ENCODE measurements at regions not wholly inside any gene's neighbourhood (a gene's known extent, or its start where the extent isn't known, plus 50 kb on each side); places are given as distances from the start of the nearest gene placed in this dataset.

- Histone ChIP-seq H3K4me2 (no peak overlapping the region), H3K36me3 (replicated peaks in 1 of 2; ENCODE audit: control insufficient read depth in 1 of 2, insufficient read depth in 2 of 2, low read length in 1 of 2) (no peaks in the 10 kb centered on the region), H4K20me1 (ENCODE audit: insufficient read depth) (no peaks in the 10 kb centered on the region), H3K9ac (no peak overlapping the region), H3K27me3 (ENCODE audit: insufficient read depth) (no peaks in the 10 kb centered on the region), H3K9me3 (no peaks in the 10 kb centered on the region), H3K4me3 (ENCODE audit: low read depth in 2 of 2, low read length in 1 of 2) (no peak overlapping the region), H3K27ac (ENCODE audit: low read depth in 2 of 2, low read length in 1 of 2) (no peak overlapping the region), H3F3A (replicated peaks; ENCODE audit: insufficient read depth) (no peaks in the 10 kb centered on the region), H3K4me1 (ENCODE audit: control insufficient read depth in 1 of 2, insufficient read depth in 2 of 2, low read depth in 1 of 2, low read length in 1 of 2) (no peaks in the 10 kb centered on the region), H2AFZ (ENCODE audit: low read depth) (no peak overlapping the region), H3K79me2 (ENCODE audit: insufficient read depth) (no peaks in the 10 kb centered on the region), H3K9me2 (no peaks in the 10 kb centered on the region)
- ChIA-PET POLR2A (no interaction called here), CTCF (no interaction called here)
- TF ChIP-seq PBX3 (IDR thresholded peaks at IDR 0.05) = no peak
- 20% methylated on average over 2 of the region's 3 CpGs for WGBS (ENCODE audit: low lambda C conversion rate)
- DNase-seq = no peak
Observed at GRCh38 chr2:94767336-94767735, 103.9 kb upstream of the TEKT4 start.

GRCh38 chr2:94769733-94770132, 101.5 kb upstream of the TEKT4 start:
- Histone ChIP-seq H3K9me2 (no peaks in the 10 kb centered on the region), H2AFZ (ENCODE audit: low read depth) (no peak overlapping the region), H4K20me1 (ENCODE audit: insufficient read depth) (no peaks in the 10 kb centered on the region), H3K4me1 (ENCODE audit: control insufficient read depth in 1 of 2, insufficient read depth in 2 of 2, low read depth in 1 of 2, low read length in 1 of 2) (no peaks in the 10 kb centered on the region), H3K27ac (ENCODE audit: low read depth in 2 of 2, low read length in 1 of 2) (no peak overlapping the region), H3K27me3 (ENCODE audit: insufficient read depth) (no peaks in the 10 kb centered on the region), H3K4me2 (no peak overlapping the region), H3K4me3 (ENCODE audit: low read depth in 2 of 2, low read length in 1 of 2) (no peak overlapping the region), H3K9ac (no peak overlapping the region), H3K36me3 (replicated peaks in 1 of 2; ENCODE audit: control insufficient read depth in 1 of 2, insufficient read depth in 2 of 2, low read length in 1 of 2) (no peaks in the 10 kb centered on the region), H3K79me2 (ENCODE audit: insufficient read depth) (no peaks in the 10 kb centered on the region), H3F3A (replicated peaks; ENCODE audit: insufficient read depth) (no peaks in the 10 kb centered on the region), H3K9me3 (no peaks in the 10 kb centered on the region)
- ChIA-PET CTCF (no interaction called here), POLR2A (no interaction called here)
- TF ChIP-seq IRF3 (IDR thresholded peaks at IDR 0.05; ENCODE audit: low read depth, low read length) (no peak), GATA2 (CRISPR knock-in tag; IDR thresholded peaks at IDR 0.05) (no peak), NRF1 (IDR thresholded peaks at IDR 0.05; ENCODE audit: low read depth, low read length) (no peak), YY1 (IDR thresholded peaks at IDR 0.05; ENCODE audit: low read depth) (no peak), MEF2A (IDR thresholded peaks at IDR 0.05; ENCODE audit: borderline replicate concordance, low read depth) (no peak), TCF12 (IDR thresholded peaks at IDR 0.05) (no peak)
- no peak for DNase-seq
- 0% methylated on average over 3 of the region's 3 CpGs for WGBS (ENCODE audit: low lambda C conversion rate)

- Histone ChIP-seq H3K27me3 (ENCODE audit: insufficient read depth) (no peaks in the 10 kb centered on the region), H3K9me2 (no peaks in the 10 kb centered on the region), H3K79me2 (ENCODE audit: insufficient read depth) (no peaks in the 10 kb centered on the region), H3K36me3 (replicated peaks in 1 of 2; ENCODE audit: control insufficient read depth in 1 of 2, insufficient read depth in 2 of 2, low read length in 1 of 2) (no peaks in the 10 kb centered on the region), H3F3A (replicated peaks; ENCODE audit: insufficient read depth) (no peaks in the 10 kb centered on the region), H3K4me1 (ENCODE audit: control insufficient read depth in 1 of 2, insufficient read depth in 2 of 2, low read depth in 1 of 2, low read length in 1 of 2) (no peaks in the 10 kb centered on the region), H4K20me1 (ENCODE audit: insufficient read depth) (no peaks in the 10 kb centered on the region), H3K9ac (no peak overlapping the region), H3K4me3 (ENCODE audit: low read depth in 2 of 2, low read length in 1 of 2) (no peak overlapping the region), H3K4me2 (no peak overlapping the region), H2AFZ (ENCODE audit: low read depth) (no peak overlapping the region), H3K9me3 (no peaks in the 10 kb centered on the region), H3K27ac (ENCODE audit: low read depth in 2 of 2, low read length in 1 of 2) (no peak overlapping the region)
- ChIA-PET POLR2A (no interaction called here), CTCF (no interaction called here)
- DNase-seq = no peak
- no peak for TF ChIP-seq USF2 (IDR thresholded peaks at IDR 0.05; ENCODE audit: borderline replicate concordance, low read depth, low read length)
- no peak for TF ChIP-seq TCF12 (IDR thresholded peaks at IDR 0.05)
- no peak for TF ChIP-seq CTCF (IDR thresholded peaks at IDR 0.05)
- no peak for TF ChIP-seq POLR2AphosphoS5 (IDR thresholded peaks at IDR 0.05; ENCODE audit: low read depth, low read length)
- TF ChIP-seq GABPA (IDR thresholded peaks at IDR 0.05; ENCODE audit: low read depth) = no peak
- no peak for TF ChIP-seq FOXJ3 (CRISPR knock-in tag; IDR thresholded peaks at IDR 0.05)
- TF ChIP-seq NFIC (IDR thresholded peaks at IDR 0.05; ENCODE audit: borderline replicate concordance) = no peak
- no peak for TF ChIP-seq SIN3A (IDR thresholded peaks at IDR 0.05; ENCODE audit: borderline replicate concordance, low read depth, low read length)
- no peak for TF ChIP-seq YY1 (IDR thresholded peaks at IDR 0.05; ENCODE audit: low read depth)
- TF ChIP-seq CHD2 (IDR thresholded peaks at IDR 0.05; ENCODE audit: low read length, partially characterized antibody) = no peak
Observed at GRCh38 chr2:94774851-94775250, 96.4 kb upstream of the TEKT4 start.

All from SK-N-SH (cell line).